Stimulated activated CD8-positive, alpha-beta memory T cell treated with anti-CD3 and anti-CD28 coated beads, Interleukin-15, amount 100 ng/mL, for 1 hour (primary cell): ENCODE measurements at regions not wholly inside any gene's neighbourhood (a gene's known extent, or its start where the extent isn't known, plus 50 kb on each side); places are given as distances from the start of the nearest gene placed in this dataset.

ENCODE experiments used
- DNase-seq: peaks from one replicate; pipeline ENCODE4 v3.0.0-alpha.2; 2020; ENCODE audit warnings: low read depth

- no peak for DNase-seq
These were observed 240.8 kb downstream of the BRD1 start for GRCh38 chr22:49586873-49587272.

- DNase-seq = no peak
These were observed 241.4 kb downstream of the BRD1 start for GRCh38 chr22:49586244-49586748.

- DNase-seq = no peak
These were observed 242.0 kb downstream of the BRD1 start for GRCh38 chr22:49585461-49586243.

GRCh38 chr22:49583886-49584505 is 243.7 kb downstream of the BRD1 start:
- DNase-seq = no peak

GRCh38 chr22:49583341-49583740 is 244.3 kb downstream of the BRD1 start:
- DNase-seq = no peak

GRCh38 chr22:49582678-49583077 is 245.0 kb downstream of the BRD1 start:
- no peak for DNase-seq

- no peak for DNase-seq
These were observed 245.5 kb downstream of the BRD1 start for GRCh38 chr22:49582181-49582580.

GRCh38 chr22:49580024-49580423 is 247.6 kb downstream of the BRD1 start:
- no peak for DNase-seq

GRCh38 chr22:49577168-49578060 is 250.3 kb downstream of the BRD1 start:
- no peak for DNase-seq

- no peak for DNase-seq
These were observed 251.2 kb downstream of the BRD1 start for GRCh38 chr22:49576241-49577141.

GRCh38 chr22:49575703-49576081 is 252.0 kb downstream of the BRD1 start:
- no peak for DNase-seq

DNA sequence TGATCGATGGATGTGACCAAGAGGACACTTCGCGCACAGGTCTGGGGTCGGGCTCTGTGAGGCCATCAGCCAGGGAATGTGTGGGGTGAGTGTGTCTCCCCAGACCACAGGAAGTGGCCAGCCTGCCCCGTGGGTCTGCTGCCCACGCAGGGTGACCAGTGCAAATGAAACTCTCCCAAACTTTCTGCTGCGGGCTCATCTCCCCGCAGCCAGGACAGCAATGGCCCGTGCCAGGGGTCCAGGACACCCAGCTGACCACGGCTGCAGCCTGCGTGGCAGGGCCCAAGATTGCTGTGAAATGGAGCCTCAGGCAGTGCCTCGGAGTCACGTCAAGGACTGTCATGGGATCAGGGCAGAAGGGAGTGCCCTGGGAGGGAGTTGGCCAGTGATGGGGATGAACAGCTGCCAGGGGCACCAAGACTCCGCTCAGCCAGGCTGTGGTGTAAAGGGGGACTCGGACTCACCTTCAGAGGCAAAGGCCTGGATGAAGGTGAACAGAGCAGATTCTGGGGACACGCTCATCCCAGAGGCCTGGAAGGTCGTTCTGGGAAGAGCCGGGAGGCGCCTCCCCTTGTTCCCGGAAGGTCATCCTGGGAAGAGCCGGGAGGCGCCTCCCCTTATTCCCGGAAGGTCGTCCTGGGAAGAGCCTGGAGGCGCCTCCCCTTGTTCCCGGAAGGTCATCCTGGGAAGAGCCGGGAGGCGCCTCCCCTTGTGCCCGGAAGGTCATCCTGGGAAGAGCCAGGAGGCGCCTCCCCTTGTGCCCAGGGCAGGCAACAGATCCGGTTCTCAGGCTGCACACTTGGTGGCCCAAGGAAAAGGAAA is 252.6 kb downstream of the BRD1 start:
- DNase-seq = no peak

- DNase-seq = no peak
These were observed 253.3 kb downstream of the BRD1 start for GRCh38 chr22:49574205-49574880.

DNA sequence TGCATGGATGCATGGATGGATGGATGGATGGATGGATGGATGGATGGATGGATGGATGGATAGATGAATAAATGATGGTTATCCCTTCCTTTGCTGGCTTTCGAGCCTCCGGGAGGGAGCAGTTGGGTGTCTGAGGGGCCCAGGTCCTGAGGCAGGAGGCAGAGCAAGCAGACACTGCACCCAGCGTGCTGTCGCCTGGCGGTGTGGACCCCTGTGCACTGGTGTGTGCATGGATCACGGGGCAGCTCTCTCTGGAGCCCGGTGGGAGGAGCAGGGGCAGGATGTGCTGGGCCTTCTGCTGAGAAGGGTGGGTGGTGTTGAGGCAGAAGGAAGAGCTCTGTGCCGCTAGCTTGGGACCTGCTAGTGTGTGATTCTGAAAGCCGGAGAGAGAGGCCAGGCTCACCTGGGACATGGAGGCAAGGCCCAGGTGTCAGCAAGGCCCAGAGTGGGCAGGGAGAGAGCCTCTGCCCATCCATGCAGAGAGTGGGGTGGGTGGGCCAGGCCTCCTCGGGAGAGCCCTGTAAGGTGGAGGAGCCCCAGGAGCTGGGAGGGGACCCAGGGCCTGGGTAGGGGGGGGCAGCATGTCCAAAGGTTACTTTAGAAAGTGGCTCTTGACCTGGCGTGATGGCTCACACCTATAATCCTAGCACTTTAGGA is 254.4 kb downstream of the BRD1 start:
- no peak for DNase-seq

GRCh38 chr22:49571326-49571725 is 256.3 kb downstream of the BRD1 start:
- DNase-seq = no peak

DNA sequence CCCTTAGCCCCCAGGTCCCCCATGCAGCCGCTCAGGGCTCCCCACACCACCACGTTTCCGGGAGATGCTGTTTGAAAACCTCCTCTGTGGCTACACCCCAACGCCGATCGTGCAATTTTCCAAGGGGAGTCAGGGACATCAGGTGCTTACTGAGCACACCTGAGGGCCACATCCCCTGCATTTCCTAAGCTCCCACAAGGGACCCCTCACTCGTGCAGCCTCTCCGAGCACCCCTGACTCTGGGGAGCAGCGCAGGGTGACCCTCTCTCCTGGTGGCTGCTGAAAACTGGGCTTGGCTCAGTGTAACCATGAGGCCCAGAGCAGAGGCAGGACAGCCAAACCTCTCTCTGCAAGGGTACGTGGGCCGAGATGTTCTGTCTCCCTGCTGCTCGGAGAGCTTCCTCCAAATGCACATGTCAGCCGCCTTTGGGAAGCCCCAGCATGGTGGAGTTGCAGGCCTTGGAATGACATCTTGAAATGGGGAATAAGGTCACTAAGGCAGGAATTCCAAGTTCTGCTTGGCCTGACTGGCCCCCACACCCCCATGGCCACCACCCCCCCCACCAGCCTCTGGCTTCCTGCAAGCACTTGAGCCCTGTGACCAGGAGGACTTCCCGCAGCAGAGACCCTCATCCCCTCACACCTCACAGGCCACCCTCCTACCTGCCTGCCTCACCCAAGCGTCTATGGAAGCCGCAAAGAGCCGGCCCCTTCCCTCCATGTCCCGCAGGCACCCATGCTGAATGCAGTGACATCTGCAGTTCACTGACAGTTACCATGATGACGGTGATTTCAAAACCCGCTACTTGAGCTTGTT is 257.4 kb downstream of the BRD1 start:
- no peak for DNase-seq

DNA sequence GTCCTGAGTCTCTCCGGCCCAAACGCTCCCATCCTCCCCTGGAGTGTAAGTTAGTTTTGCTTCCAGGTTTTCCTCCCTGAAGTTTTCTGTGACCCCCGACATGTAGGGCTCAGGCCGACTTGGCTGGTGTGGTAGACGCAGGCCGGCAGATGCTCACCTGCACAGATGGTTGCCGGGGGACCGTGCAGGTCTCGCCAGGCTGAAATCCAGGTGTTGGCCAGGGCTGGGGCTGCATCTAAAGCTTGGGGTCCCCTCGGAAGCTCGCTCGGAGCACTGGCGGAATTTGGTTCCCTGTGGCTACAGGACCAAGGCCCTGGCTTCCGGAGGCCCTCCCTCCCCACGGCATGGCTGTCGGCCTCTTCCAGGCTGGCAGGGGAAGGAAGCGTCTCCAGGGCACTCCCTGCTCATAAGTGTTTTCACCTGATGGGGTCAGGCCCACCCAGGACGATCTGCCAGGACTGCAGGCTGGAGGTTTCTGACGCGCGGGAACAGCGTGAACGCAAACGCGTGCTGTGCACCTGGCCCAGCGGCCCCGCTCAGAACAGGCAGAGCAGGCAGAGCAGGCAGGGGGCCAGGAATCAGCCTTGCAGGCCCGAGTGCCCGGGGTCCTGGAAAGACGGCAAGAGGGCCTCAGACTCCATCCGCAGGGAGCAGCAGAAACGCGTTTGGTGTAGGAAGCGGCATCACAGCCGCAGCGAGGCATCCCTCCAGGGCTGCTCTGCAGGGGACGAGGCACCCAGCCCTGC is 258.2 kb downstream of the BRD1 start:
- DNase-seq = no peak

GRCh38 chr22:49568751-49569285 is 258.9 kb downstream of the BRD1 start:
- no peak for DNase-seq
